Liver (tissue), 3 donors: ENCODE measurements at regions not wholly inside any gene's neighbourhood (a gene's known extent, or its start where the extent isn't known, plus 50 kb on each side); places are given as distances from the start of the nearest gene placed in this dataset.
"Not testable (repeated sequence)": the region's sequence is repeated elsewhere in the genome, so short reads cannot be mapped to it uniquely, and the experiment has no call there.

Experiments used
- EGR1 ChIP-seq, 2 donors: IDR thresholded peaks; 2 replicates each; pipeline ENCODE4 v1.6.1; 2016 to 2018; ENCODE audit warnings: antibody characterized with exemption in 2 of 2, low read depth in 2 of 2
- FOXA1 ChIP-seq: IDR thresholded peaks from 2 replicates; pipeline ENCODE4 v1.6.1; 2016; ENCODE audit warnings: antibody characterized with exemption
- FOXA2 ChIP-seq: IDR thresholded peaks from 2 replicates; pipeline ENCODE4 v1.6.1; 2016; ENCODE audit warnings: antibody characterized with exemption
- GABPA ChIP-seq, 2 donors: IDR thresholded peaks in 1 of 2; conservative IDR thresholded peaks in 1 of 2; 2 replicates each; pipeline ENCODE4 v1.6.1; 2016; ENCODE audit warnings: antibody characterized with exemption in 2 of 2, mild to moderate bottlenecking in 1 of 2, moderate library complexity in 1 of 2
- HNF4A ChIP-seq, 2 donors: conservative IDR thresholded peaks; 2 replicates each; pipeline ENCODE4 v1.6.1; 2016; ENCODE audit warnings: antibody characterized with exemption in 2 of 2, mild to moderate bottlenecking in 2 of 2
- RAD21 ChIP-seq, 2 donors: IDR thresholded peaks; 2 replicates each; pipeline ENCODE4 v1.6.1; 2016; ENCODE audit warnings: antibody characterized with exemption in 2 of 2, mild to moderate bottlenecking in 2 of 2
- SP1 ChIP-seq: IDR thresholded peaks from 2 replicates; pipeline ENCODE4 v1.6.1; 2018; ENCODE audit warnings: antibody characterized with exemption, mild to moderate bottlenecking
- TAF1 ChIP-seq: conservative IDR thresholded peaks from 2 replicates; pipeline ENCODE4 v1.6.1; 2016; ENCODE audit warnings: antibody characterized with exemption, mild to moderate bottlenecking
- YY1 ChIP-seq: IDR thresholded peaks from 2 replicates; pipeline ENCODE4 v1.6.1; 2016; ENCODE audit warnings: antibody characterized with exemption, mild to moderate bottlenecking
- TF ChIP-seq, protein P1 (sequence below): fragments of 150-350 bp; IDR thresholded peaks from 2 replicates; pipeline ENCODE4 v1.5.1; 2017; ENCODE audit warnings: improper control_type of control experiment, low read depth, low read length; ENCODE audit not compliant: missing input control
- TF ChIP-seq, protein P2 (sequence below): IDR thresholded peaks from 2 replicates; pipeline ENCODE4 v1.6.1; 2016; ENCODE audit warnings: antibody characterized with exemption
- TF ChIP-seq, protein P3 (sequence below): IDR thresholded peaks from 2 replicates; pipeline ENCODE4 v1.6.1; 2016; ENCODE audit warnings: antibody characterized with exemption
- TF ChIP-seq, protein P4 (sequence below): IDR thresholded peaks from 2 replicates; pipeline ENCODE4 v1.6.1; 2016; ENCODE audit warnings: antibody characterized with exemption
- TF ChIP-seq, protein P5 (sequence below): IDR thresholded peaks from 2 replicates; pipeline ENCODE4 v1.6.1; 2016; ENCODE audit warnings: antibody characterized with exemption, mild to moderate bottlenecking
- donor health status: healthy.
- donor health status: healthy.

DNA sequence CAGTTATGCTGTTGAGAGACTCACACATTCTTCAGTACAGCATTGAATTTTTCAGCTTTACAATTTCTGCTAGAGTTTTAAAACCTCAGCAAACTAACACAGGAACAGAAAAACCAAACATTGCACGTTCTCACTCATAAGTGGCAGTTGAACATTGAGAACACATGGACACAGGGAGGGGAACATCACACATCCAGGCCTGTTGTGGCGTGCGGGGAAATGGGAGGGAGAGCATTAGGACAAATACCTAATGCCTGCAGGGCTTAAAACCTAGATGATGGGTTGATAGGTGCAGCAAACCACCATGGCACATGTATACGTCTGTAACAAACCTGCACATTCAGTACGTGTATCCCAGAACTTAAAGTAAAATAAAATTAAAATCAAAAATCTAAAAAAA is 270.1 kb upstream of the MME start:
- TF ChIP-seq, protein P1, sequence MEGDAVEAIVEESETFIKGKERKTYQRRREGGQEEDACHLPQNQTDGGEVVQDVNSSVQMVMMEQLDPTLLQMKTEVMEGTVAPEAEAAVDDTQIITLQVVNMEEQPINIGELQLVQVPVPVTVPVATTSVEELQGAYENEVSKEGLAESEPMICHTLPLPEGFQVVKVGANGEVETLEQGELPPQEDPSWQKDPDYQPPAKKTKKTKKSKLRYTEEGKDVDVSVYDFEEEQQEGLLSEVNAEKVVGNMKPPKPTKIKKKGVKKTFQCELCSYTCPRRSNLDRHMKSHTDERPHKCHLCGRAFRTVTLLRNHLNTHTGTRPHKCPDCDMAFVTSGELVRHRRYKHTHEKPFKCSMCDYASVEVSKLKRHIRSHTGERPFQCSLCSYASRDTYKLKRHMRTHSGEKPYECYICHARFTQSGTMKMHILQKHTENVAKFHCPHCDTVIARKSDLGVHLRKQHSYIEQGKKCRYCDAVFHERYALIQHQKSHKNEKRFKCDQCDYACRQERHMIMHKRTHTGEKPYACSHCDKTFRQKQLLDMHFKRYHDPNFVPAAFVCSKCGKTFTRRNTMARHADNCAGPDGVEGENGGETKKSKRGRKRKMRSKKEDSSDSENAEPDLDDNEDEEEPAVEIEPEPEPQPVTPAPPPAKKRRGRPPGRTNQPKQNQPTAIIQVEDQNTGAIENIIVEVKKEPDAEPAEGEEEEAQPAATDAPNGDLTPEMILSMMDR = not testable (repeated sequence)
- TF ChIP-seq, protein P2, sequence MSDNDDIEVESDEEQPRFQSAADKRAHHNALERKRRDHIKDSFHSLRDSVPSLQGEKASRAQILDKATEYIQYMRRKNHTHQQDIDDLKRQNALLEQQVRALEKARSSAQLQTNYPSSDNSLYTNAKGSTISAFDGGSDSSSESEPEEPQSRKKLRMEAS = not testable (repeated sequence)
- not testable (repeated sequence) for TF ChIP-seq TAF1; EGR1 (IDR thresholded peaks at IDR 0.05; ENCODE audit: low read depth in 2 of 2); RAD21 (IDR thresholded peaks at IDR 0.05); FOXA2; SP1; YY1; FOXA1; GABPA (IDR thresholded peaks at IDR 0.05 in 1 of 2, conservative IDR thresholded peaks at IDR 0.05 in 1 of 2); HNF4A (conservative IDR thresholded peaks at IDR 0.05)
- TF ChIP-seq, protein P3, sequence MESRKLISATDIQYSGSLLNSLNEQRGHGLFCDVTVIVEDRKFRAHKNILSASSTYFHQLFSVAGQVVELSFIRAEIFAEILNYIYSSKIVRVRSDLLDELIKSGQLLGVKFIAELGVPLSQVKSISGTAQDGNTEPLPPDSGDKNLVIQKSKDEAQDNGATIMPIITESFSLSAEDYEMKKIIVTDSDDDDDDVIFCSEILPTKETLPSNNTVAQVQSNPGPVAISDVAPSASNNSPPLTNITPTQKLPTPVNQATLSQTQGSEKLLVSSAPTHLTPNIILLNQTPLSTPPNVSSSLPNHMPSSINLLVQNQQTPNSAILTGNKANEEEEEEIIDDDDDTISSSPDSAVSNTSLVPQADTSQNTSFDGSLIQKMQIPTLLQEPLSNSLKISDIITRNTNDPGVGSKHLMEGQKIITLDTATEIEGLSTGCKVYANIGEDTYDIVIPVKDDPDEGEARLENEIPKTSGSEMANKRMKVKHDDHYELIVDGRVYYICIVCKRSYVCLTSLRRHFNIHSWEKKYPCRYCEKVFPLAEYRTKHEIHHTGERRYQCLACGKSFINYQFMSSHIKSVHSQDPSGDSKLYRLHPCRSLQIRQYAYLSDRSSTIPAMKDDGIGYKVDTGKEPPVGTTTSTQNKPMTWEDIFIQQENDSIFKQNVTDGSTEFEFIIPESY = not testable (repeated sequence)
- TF ChIP-seq, protein P4, sequence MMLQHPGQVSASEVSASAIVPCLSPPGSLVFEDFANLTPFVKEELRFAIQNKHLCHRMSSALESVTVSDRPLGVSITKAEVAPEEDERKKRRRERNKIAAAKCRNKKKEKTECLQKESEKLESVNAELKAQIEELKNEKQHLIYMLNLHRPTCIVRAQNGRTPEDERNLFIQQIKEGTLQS = not testable (repeated sequence)
- TF ChIP-seq, protein P5, sequence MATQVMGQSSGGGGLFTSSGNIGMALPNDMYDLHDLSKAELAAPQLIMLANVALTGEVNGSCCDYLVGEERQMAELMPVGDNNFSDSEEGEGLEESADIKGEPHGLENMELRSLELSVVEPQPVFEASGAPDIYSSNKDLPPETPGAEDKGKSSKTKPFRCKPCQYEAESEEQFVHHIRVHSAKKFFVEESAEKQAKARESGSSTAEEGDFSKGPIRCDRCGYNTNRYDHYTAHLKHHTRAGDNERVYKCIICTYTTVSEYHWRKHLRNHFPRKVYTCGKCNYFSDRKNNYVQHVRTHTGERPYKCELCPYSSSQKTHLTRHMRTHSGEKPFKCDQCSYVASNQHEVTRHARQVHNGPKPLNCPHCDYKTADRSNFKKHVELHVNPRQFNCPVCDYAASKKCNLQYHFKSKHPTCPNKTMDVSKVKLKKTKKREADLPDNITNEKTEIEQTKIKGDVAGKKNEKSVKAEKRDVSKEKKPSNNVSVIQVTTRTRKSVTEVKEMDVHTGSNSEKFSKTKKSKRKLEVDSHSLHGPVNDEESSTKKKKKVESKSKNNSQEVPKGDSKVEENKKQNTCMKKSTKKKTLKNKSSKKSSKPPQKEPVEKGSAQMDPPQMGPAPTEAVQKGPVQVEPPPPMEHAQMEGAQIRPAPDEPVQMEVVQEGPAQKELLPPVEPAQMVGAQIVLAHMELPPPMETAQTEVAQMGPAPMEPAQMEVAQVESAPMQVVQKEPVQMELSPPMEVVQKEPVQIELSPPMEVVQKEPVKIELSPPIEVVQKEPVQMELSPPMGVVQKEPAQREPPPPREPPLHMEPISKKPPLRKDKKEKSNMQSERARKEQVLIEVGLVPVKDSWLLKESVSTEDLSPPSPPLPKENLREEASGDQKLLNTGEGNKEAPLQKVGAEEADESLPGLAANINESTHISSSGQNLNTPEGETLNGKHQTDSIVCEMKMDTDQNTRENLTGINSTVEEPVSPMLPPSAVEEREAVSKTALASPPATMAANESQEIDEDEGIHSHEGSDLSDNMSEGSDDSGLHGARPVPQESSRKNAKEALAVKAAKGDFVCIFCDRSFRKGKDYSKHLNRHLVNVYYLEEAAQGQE = not testable (repeated sequence)
